ENCODE measurements at regions not wholly inside any gene's neighbourhood (a gene's known extent, or its start where the extent isn't known, plus 50 kb on each side); places are given as distances from the start of the nearest gene placed in this dataset.

- H3K27ac ChIP-seq: no peak overlapping the region
- H3K4me3 ChIP-seq: no peak overlapping the region
- no peaks in the 10 kb centered on the region for H3K27me3 ChIP-seq
- DNase-seq (ENCODE audit: low read depth in 1 of 2, low spot score in 1 of 2): no peak
- no peaks in the 10 kb centered on the region for H3K9me3 ChIP-seq (ENCODE audit: low read depth)
- TF ChIP-seq CTCF (IDR thresholded peaks at IDR 0.05; ENCODE audit: low read depth, low read length): no peak
- no peaks in the 10 kb centered on the region for H3K36me3 ChIP-seq
- no peaks in the 10 kb centered on the region for H3K4me1 ChIP-seq (ENCODE audit: low read depth)
These were observed 166.8 kb upstream of the TARS1 start for GRCh38 chr5:33273985-33274384.

GRCh38 chr5:33275391-33275790 is 165.4 kb upstream of the TARS1 start:
- no peak overlapping the region for H3K27ac ChIP-seq
- H3K36me3 ChIP-seq: no peaks in the 10 kb centered on the region
- DNase-seq (ENCODE audit: low read depth in 1 of 2, low spot score in 1 of 2): no peak
- no peak overlapping the region for H3K4me3 ChIP-seq
- H3K27me3 ChIP-seq: no peaks in the 10 kb centered on the region
- no peak for TF ChIP-seq CTCF (IDR thresholded peaks at IDR 0.05; ENCODE audit: low read depth, low read length)
- no peaks in the 10 kb centered on the region for H3K9me3 ChIP-seq (ENCODE audit: low read depth)
- no peaks in the 10 kb centered on the region for H3K4me1 ChIP-seq (ENCODE audit: low read depth)

- H3K27me3 ChIP-seq: no peaks in the 10 kb centered on the region
- no peak overlapping the region for H3K4me3 ChIP-seq
- TF ChIP-seq CTCF (IDR thresholded peaks at IDR 0.05; ENCODE audit: low read depth, low read length): no peak
- no peaks in the 10 kb centered on the region for H3K4me1 ChIP-seq (ENCODE audit: low read depth)
- H3K36me3 ChIP-seq: no peaks in the 10 kb centered on the region
- no peak overlapping the region for H3K27ac ChIP-seq
- DNase-seq (ENCODE audit: low read depth in 1 of 2, low spot score in 1 of 2): no peak
- H3K9me3 ChIP-seq (ENCODE audit: low read depth): no peaks in the 10 kb centered on the region
These were observed 164.7 kb upstream of the TARS1 start for GRCh38 chr5:33275921-33276627.

GRCh38 chr5:33276628-33276950 is 164.2 kb upstream of the TARS1 start:
- no peak for DNase-seq (ENCODE audit: low read depth in 1 of 2, low spot score in 1 of 2)
- Histone ChIP-seq H3K27me3 (no peaks in the 10 kb centered on the region), H3K9me3 (ENCODE audit: low read depth) (no peaks in the 10 kb centered on the region), H3K27ac (no peak overlapping the region), H3K36me3 (no peaks in the 10 kb centered on the region), H3K4me1 (ENCODE audit: low read depth) (no peaks in the 10 kb centered on the region), H3K4me3 (no peak overlapping the region)
- no peak for TF ChIP-seq CTCF (IDR thresholded peaks at IDR 0.05; ENCODE audit: low read depth, low read length)

GRCh38 chr5:33277061-33277650 is 163.6 kb upstream of the TARS1 start:
- Histone ChIP-seq H3K4me1 (ENCODE audit: low read depth) (no peaks in the 10 kb centered on the region), H3K4me3 (no peak overlapping the region), H3K36me3 (no peaks in the 10 kb centered on the region), H3K27me3 (no peaks in the 10 kb centered on the region), H3K9me3 (ENCODE audit: low read depth) (no peaks in the 10 kb centered on the region), H3K27ac (no peak overlapping the region)
- no peak for DNase-seq (ENCODE audit: low read depth in 1 of 2, low spot score in 1 of 2)
- no peak for TF ChIP-seq CTCF (IDR thresholded peaks at IDR 0.05; ENCODE audit: low read depth, low read length)
